GM18909 (cell line): ENCODE measurements at regions not wholly inside any gene's neighbourhood (a gene's known extent, or its start where the extent isn't known, plus 50 kb on each side); places are given as distances from the start of the nearest gene placed in this dataset.
A peak's percentile ranks its signal among the peaks of the same experiment; 100 is the strongest.

Source experiments
- ATAC-seq: cut with Tn5 transposase; IDR thresholded peaks from one replicate; pipeline ENCODE4 v1.9.1; 2021; ENCODE audit warnings: mild to moderate bottlenecking; ENCODE audit not compliant: unreplicated experiment, poor library complexity

GRCh38 chr11:130763087-130763980 lies 152.9 kb downstream of the SNX19 start:
- no peak for ATAC-seq

DNA sequence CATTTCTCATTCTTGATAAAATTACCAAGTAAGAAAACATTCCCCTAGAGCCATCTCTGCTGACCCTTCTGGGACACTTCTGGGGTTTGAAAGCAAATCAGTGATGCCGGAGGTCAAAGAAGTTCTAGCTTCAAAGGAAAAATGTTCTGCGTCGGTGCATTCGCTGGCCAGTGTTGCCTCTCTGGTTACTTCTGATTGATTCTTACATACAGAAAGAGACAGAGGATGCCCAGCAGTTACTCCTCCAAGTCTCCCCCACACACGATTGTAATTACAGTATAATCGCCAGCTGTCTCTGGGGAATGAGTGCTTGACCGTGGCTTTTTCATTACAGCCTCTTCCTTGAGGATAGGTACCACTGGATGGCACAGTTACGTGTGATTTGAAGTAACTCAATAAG lies 150.9 kb downstream of the SNX19 start:
- ATAC-seq: no peak

GRCh38 chr11:130765951-130766649 lies 150.2 kb downstream of the SNX19 start:
- ATAC-seq: peak; percentile 81

- ATAC-seq: peak; percentile 32
Observed at GRCh38 chr11:130766650-130767565, 149.4 kb downstream of the SNX19 start.

GRCh38 chr11:130769782-130770535 lies 146.3 kb downstream of the SNX19 start:
- ATAC-seq: no peak

DNA sequence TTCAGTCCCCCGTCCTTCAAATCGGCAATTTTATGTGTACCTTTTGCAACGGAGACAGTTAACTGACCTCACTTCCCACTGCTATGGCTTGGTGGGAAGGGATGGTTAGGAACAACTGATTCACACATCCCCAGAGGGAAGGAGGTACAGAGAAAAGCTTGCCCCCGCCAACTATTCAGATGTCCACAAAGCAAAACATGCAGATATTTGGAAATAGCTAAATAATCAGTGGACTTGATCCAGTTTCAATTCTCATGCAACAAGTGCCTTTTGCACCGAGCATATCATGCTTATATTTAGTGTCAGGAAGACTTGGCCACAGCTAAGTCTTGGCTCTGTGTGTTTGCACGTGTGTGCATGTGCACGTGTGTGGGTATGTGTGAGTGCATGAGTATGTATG lies 144.6 kb downstream of the SNX19 start:
- ATAC-seq: no peak

DNA sequence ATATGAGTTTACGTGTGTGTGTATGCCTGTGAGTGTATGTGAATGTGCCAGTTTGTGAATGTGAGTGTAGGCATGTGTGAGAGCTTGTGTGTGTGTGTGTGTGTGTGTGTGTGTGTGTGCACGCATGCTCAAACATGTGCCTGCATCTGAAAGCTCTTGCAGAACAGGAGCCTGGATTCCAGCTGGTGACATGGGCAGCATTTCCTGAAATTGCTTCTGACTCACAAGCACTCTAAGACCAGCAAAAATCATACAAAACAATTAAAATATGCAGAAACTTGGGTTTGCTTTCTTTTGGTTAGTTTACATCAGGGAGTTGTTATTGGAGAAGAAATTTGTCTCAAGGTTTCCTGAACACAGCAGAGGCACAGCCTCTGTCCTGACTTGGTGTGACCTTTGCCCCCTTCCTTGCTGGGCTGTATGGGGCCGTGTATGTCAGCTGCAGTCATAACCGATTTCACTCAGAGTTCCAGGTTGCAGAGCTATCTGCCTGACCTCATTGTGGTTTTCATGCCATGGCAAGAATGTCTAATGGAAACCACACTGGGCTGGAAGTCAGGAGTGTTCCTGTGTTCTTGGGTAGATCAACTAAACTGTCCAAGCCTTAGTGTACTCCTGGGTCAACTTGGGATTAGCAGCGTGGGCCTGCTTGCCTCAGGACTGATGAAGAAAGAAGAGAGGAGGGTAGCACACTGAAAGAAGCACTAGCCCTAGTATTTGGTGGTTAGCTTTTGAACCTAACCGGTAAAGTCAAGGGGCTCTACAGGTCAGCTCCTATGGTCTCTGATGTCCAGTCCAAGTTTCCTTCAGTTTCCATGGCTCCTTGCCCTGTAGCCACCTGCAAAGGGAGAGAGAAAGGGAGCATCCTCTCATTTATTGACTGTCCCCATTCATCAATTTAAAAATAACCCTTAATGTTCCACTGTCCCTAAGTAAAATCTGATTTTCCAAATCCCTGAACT lies 143.7 kb downstream of the SNX19 start:
- no peak for ATAC-seq

DNA sequence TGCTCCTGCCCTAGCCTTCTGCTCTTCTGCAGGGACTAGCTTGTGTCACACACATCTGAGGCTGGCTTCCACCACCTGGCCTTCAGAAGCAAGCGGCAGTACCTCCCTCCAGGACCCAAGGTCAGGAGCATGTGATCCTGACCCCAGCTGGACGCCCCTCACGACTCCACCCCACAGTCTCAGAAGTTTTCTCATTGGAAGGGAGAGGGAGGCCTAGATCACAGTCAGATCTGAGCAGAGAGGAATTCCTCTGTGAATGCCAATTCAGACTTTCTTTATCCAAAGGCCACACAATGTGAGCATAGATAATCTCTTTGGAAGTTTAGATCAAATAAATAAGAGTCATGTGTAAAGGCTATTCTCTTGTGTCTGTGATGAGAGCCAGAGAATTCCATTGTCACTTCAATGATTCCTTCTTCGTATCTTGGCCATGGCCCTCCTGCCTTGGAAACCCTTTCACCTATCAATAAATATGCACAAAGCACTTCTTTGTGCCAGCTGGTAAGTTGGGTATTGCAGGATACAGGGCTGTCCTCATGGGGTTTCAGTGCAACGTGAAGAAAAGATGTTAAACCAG lies 142.9 kb downstream of the SNX19 start:
- ATAC-seq: no peak

- ATAC-seq: no peak
Observed at GRCh38 chr11:130774703-130775102, 141.6 kb downstream of the SNX19 start.

- ATAC-seq: no peak
Observed at GRCh38 chr11:130775306-130776060, 140.8 kb downstream of the SNX19 start.

DNA sequence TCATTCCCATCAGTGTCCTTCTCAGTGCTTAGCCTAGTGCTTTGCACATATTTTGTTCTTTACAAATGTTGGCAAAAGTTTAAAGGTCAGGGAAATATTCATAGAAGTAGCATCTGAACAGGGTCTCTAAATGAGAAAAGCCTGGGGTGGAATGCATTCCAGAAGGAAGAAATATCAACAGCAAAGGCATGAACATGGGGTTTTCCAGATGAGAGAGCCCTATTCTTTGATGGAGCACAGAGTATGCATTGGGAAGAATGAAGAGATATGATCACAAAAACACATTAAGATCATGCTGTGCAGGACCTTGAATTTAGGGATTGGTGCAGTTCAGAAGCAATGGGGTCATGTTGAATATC lies 140.2 kb downstream of the SNX19 start:
- ATAC-seq: no peak

DNA sequence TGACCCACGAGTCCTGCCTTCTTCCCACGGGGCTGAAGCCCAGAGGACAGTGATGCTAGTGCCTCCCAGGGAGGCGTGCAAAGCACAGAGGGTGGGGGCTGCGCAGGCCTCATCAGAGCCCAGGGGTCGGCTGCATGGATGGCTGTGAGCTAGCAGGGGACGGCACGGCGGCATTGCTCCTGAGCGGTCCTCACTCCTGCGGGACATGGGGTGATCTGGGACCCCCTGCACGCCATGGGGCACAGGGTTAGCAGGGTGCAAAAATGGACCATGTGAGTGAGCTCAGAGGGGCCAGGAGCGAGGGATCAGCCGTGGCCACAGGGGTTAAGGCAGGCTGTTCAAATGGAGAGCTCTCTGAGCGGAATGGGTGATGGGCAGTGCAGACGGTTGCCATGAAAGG lies 138.3 kb downstream of the SNX19 start:
- ATAC-seq: no peak

GRCh38 chr11:130778705-130779104 lies 137.6 kb downstream of the SNX19 start:
- no peak for ATAC-seq

GRCh38 chr11:130779267-130779666 lies 137.0 kb downstream of the SNX19 start:
- ATAC-seq: no peak

- ATAC-seq: no peak
Observed at GRCh38 chr11:130779943-130780342, 136.3 kb downstream of the SNX19 start.

- no peak for ATAC-seq
Observed at GRCh38 chr11:130780437-130780836, 135.8 kb downstream of the SNX19 start.

DNA sequence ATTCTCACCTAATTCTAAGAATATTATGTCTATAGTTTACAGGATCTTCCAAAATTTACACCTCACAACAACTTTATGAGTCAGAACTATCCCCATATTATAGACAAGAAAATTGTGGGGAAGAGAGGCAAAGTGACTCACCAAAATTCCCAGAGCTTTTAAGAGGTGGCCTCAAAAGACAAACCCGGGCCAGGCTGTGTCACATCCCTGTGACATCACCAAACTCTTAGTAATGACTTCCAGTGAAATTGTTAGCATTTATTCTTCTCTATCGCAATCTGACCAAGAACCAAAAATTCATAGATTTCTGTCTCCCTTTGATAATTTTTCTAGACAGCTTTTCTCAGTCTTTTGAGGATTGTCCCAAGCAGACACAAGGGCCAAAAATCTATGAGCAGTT lies 134.3 kb downstream of the SNX19 start:
- no peak for ATAC-seq
